ENCODE measurements at regions not wholly inside any gene's neighbourhood (a gene's known extent, or its start where the extent isn't known, plus 50 kb on each side); places are given as distances from the start of the nearest gene placed in this dataset.

DNA sequence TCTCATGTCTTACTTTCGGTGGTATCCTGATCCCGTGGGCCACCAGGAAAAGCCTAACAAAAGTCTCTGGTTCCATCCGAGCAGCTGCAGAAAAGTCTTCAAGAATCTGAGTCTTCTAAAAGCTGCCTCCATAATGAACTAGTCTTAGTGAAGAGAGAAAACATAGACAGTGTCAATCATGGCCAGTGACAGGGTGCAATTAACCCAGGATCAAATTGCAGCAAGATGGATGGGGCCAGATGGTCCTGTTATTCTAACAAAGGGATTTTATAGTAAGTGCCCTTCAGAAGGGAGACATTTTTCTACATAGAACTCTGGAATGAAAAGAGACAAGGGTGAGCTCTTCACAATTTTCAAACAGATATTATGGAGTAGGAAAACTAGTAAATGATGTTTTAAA, 281.6 kb upstream of the ZFP64 start:
- DNase-seq: no peak

DNA sequence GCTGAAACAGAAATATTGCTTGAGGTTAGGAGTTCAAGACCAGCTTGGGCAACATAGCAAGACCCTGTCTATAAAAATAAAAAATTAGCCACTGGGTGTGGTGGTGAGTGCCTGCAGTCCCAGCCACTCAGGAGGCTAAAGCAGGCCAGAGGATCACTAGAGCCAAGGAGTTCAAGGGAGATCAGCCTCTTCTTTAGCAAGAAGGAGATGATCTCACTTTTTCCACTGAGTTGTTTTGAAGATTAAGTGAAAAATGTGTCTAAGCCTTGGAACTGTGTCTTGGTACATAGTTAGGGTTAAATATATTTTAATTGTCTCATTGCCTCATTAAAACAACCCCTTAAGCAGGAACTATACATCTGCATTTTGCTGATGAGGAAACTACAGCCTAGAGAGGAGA, 279.0 kb upstream of the ZFP64 start:
- DNase-seq: no peak

DNA sequence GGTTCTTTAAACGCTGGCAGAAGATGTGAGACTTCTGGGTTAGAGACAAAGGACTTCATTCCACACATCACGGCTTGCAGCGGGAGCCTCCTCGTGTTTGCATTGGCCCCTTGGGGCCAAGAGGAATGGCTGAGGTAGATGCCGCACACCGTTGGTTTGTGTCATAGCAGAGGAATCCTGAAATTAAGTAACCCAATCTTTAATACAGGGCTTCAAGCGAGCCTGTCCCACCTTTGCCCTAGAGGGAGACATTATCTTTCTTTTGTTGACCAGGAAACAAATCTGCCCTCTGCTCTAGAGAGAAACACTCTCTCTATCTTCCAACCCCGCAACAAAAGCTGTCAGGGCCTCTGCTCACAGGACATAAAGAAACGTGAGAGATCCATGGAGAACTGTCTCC, 277.5 kb upstream of the ZFP64 start:
- DNase-seq: no peak

DNA sequence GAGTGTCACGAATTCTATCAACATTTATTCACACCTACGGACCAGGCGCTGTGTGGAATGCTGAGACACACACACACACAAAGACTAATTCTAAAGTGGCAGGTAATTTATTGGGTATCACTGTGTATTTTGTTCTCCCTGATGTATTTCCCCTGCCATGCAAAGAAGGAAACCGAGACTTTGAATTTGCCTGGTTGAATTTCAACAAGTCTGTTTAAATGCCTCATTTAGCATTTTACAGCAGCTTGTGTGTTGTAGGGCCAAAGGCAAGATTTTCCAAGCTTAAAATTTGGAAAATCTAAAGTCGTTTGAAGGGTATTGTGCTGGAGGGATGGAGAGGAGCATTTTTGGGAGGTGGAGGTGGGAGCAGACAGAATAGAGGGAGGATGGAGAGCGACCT, 274.4 kb upstream of the ZFP64 start:
- DNase-seq: no peak

DNA sequence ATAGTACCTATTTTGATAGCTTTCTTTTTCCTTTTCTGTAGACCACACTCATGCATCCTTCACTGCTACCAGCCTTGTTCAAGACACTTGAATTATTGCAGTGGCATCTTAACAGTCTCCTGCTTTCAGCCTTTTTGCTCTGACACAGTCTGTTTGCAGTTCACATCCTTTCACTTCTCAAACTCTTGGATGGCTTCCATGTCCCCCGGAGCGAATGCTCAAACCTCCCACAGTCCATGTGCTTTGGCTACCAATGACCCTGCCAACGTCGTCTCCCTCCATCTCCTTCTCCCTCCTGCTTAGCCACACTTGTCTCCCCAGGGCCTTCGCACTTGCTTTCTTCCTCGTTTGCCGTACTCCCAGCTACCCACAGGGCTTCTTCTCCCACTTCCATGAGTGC, 270.0 kb upstream of the ZFP64 start:
- DNase-seq: no peak

DNA sequence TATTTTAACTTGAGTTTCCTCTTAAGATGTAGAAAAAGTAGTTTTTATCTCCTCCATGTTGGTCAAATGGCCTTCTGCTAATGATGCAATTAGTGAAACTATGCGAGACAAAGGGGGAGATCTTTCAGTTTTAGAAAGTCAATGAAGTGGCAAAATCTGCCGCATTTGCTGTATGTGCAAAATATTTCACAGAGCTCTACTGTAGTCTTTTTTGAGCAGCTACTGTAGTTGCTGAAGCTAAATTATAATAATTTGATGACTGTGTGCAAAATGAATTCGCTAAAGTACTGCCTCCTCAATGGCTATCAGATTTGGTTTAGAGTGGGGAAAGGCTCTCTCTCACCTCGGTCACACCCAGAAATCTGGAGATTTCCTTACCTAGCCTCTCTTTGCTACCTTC, 267.6 kb upstream of the ZFP64 start:
- no peak for DNase-seq

DNA sequence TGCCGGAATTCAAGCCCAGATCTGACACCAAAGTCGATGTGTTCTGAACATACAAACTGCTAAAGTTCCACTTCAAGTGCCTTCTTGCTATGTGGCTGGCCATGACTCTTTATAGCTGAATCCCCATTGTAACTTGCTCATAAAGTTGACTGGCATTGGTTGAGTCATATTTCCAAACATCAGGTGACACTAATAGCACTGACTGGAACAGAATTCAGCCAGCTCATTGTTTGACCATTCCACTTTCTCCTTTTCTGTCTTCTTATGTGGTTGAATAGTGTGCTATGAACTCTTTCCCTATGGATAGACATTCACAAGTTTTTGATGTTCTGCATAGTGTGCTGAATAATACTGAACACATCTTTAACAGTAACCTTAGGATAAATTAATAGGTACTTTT, 266.2 kb upstream of the ZFP64 start:
- DNase-seq: no peak

DNA sequence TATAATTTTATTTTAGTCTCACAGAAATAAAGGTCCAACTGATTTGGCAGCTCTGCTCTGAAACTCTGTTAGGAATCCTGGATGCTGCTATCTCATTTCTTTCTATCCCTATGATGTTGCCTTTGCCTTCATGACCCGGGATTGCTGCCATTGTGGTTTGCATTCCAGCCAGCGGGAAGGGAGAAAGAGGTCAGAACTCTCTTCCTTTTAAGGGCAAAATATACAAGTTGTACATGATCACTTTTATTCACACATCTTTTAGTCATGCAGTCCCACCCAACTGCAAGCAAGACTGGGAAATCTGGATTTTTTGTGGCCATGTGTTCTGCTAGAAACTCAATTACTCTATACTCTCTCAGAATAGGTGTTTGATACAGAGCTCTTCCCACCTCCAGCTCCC, 263.1 kb upstream of the ZFP64 start:
- DNase-seq: no peak

DNA sequence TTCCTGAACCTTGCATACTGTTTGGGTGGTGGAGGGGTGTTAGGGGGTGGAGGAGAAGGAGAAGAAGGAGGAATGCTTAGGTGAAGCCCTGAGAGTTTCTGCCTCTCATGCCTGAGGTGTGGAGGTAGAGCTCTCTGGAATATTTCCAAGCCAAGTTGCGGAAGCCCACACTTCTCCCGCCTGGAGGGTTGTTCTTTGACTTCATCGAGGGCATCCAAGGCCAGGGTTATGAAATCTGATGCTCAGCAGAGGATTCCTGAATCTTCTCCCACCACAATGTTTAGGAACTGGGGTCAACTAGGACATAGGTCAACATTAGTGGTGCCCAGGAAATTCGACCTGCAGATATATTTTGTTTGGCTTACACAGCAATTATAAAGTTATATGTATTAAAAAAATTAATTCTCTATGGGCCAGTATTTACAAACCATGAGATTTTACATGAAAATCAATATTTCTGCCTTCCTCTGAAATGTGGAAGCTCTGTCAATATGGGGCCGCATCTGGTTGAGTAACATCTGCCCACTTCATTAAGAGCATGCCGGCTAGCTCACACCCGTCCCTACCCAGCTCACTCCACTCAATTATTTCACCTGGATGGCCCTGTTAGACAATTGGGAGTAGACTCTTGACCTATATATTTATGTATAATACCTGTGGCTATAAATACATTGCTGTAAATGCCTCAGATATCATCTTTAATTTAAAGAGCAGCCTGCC, 257.1 kb upstream of the ZFP64 start:
- DNase-seq: no peak

DNA sequence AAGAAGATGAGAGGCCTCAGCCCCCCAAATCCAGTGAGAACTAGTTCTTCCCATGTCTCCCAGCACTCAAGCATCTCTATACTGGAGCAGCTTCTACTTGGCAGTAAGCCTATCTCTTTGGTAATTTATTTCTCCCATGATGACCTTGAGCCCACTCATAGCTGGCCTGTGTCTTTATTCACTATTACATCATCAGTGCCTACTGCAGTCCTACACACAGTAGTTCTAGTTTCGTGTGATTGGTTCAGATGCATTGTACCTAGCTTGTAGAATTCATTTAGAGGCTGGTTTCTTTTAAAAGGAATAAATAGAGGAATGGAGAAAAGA, 255.6 kb upstream of the ZFP64 start:
- DNase-seq: no peak

DNA sequence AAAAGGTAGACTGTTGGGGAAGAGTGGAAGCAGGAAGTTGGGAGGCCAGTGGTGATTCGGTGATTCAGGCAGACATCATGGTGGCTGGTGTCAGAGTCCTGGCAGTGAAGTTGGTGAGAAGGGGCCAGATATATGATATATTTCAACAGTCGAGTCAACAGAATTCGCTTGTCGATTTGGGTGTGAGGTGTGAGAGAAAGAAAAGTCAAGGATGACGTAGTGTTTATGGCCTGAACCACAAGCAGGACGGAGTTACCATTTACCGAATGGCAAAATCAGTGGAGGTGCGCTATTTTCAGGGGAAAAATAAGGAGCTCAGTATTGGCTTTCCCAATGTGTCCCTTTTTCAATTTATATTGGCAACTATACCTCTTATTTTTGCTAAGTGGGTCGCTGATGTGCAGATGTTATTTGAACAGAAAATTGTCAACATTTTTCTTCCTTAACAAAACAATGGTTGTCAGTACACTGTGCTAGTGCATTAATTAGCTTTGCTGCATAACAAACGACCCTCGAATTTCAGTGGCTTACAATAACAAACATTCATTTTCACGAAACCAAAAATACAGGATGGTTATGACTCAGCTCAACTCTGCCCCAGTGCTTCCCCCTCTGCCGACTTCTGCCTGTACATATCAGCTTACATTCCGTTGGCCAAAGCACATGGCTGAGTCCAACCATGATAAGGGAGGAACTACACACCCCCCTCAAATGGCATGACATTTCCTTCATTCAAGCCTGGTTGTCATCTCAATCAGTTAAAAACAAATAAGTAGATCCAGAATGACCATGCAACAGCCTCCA, 255.0 kb upstream of the ZFP64 start:
- no peak for DNase-seq

DNA sequence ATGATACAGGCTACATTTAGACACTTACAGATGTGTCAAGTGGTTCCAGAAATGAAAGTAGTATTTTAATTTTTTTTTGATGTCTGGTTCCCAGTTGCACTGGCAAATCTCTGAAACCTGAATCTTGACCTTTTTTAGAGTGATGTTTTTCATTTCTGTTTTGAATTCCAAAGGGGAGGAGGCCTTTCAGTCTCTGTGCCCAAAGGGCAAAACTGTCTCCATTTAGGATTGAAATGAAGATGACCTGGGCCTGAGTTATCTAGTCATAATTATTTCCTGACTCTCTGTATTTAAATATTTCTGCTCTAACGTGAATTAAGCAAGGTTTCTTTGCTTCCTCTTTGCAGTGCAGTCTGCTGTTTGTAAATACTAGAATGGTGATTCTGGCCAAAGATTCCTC, 252.9 kb upstream of the ZFP64 start:
- no peak for DNase-seq

DNA sequence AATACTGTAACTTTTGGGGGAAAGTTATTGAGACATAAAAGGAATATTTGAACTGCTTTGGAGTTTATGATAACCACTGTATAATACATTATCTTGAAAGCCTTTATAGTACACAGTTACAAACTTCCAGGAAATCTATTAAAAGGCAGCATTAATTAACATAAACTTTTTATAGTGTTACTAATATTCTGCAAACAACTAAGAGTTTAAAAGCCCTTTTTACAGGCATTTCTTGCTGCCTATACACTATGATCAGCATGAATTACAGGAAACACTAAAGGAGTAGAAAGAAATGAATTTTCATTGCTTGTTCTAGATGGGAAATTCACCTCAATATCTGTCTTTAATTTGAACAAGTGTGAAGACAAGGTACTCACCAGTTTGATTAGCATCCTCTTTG, 252.3 kb upstream of the ZFP64 start:
- DNase-seq: no peak

DNA sequence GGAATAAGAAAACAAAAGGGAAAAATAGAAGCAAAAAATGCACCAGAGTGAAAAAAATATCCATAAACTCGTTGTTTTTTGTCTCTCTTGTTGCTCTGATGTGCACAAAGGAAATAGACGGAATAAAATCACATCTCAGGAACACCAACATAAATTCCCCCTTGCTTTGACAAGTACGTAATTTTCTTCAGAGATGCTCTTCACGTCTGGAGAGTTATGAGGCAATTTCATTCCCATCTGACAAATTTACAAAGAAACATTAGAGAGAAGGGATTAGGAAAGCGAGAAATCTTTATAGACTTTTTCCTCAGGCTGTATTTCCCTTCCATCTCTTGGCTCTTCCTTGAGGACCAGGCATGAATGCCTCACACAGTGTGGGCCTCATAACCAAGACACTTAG, 250.1 kb upstream of the ZFP64 start:
- no peak for DNase-seq

DNA sequence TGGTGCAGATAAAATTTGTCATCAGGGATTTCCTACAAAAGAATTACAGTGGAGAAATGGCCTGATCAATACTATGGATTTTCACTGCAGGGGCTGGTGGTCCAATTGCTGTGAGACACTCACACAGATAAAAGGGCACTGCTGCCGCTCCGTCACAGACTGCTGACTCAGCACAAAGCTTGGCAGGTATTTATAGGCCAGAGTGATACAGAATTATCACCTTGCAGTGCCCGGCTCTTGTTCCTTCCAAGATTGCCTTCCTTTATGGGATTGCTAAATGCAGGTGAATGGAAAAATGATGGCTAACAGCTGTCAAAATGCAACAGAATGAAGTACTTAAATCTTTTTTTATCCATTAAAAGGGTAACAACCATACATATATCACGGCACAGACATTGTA, 247.8 kb upstream of the ZFP64 start:
- no peak for DNase-seq

DNA sequence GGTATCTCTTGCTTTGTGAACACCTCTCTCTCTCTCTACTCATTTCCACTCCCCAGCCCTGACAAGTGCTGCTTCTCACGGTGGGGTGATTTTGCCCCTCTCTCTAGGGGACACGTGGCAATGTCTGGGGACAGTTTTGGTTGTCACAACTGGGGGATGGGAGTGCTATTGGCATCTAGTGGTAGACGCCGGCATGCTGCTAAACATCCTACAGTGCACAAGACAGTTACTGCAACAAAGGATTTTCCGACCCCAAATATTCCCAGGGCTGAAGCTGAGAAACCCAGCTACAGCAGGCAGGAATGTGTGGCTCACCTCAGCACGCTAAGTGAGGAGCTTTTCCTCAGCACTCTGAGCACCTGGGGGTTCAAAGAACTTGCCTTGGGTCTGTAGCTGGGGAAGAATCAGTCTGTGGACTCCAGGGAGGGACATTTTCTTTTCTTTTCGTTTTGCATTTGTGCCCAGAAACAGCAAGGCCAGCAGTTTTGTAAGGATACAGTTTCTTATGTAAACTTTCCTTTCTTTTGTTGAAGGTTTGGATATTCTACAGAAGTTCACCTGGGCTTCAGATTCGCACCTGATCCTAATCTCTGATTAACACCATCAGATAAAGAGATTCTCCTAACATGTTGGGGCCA, 246.9 kb upstream of the ZFP64 start:
- peak in 2 of 5 experiments; percentile 9 to 82 for DNase-seq

DNA sequence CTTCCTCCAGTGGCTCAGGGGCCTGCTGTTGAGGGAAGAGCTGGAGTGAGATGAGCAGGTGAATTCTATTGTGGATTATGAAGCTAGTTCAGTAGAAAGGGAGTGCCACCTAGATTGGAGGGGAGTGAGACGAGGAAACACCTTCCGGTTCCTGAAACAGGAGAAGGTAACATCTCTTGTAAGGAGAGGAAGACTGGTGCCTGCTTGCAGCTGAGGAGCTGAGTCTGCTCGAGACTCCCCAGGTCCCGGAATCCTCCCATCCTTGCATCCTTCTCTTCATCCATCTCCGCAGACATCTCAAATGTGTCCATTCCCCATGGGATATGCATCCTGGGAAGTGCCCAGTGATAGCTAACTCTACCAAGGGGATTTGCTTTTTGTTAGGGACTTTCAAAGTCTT, 242.9 kb upstream of the ZFP64 start:
- no peak for DNase-seq

DNA sequence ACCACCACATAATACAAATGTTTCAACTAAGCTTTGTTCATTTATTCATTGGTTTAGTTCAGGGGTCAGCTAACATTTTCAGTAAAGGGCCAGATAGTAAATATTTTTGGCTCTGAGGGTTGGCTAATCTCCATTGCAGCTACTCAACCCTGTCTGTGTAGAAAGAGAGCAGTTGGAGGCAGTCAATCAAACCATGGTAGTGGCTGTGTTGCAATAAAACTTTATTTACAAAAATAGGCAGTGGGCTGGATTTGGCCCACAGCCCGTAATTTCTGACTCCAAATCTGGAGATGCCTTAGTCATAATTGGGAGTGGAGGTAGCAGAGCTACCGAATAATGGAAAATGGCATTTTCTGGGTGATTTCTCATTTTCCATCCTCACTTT, 242.5 kb upstream of the ZFP64 start:
- no peak for DNase-seq

DNA sequence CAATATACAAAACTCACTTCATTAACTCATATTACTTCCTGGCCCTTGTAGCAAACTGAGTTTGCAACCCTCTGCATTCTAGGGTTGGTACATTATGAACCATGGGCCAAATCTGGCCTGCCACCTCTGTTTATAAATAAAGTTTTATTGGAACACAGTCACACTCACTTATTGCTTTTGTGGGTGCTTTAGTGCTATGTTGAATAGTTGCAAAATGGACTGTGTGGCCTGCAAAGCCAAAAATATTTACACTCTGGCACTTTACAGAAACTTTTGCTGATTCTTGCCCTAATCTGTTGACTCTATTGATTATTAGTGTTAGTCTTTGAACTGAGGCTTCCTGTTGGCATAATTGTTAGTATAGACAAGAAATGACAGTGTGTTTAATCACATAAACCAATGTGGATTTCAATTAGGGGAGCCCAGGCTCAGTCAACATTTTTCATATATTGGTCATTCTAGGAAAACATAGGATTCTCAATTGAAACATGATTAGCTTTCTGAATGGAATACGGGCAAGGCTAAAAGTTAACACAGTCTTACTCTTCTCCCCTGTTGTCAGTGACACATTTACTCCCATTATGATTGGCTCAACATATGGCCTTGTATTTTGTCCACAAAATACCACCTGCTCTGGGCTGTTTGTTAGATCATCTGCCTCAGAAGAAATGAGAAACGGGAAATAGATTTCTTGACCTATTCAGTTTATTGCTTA, 241.9 kb upstream of the ZFP64 start:
- no peak for DNase-seq

DNA sequence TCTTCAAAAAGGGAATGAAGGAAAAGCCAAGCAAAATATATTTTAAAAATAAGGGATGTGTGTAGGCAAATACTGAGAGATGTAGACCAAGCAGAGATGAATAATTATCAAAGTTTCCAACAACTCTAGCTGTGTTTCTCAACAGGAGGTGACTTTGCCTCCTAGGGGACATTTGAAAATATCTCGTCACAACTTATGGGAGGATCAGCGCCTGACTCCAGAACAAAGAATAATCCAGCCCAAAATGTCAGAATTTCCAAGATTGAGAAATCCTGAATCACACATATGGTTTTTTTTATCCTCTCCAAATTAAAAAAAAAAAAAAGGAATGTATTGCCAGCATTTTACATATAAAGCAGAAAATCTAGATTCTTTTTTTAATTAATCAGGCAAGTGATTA, 241.2 kb upstream of the ZFP64 start:
- no peak for DNase-seq

DNA sequence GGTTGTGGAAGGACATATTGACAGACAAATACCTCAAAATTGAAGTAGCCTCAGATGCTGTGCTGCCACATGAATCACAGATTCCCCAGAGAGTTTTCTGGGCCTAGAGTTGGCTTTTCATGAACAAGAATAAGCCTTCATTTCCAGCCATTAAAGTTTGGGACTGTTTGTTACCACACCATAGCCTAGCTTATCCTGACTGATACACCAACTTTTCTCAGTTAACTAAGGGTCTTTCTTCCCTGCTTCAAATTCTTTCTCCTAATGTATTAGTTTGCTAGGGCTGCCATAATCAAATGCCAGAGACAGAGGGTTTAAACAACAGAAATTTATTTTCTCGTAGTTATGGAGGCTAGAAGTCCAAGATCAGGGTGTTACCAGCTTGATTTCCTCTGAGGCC, 237.4 kb upstream of the ZFP64 start:
- DNase-seq: no peak

DNA sequence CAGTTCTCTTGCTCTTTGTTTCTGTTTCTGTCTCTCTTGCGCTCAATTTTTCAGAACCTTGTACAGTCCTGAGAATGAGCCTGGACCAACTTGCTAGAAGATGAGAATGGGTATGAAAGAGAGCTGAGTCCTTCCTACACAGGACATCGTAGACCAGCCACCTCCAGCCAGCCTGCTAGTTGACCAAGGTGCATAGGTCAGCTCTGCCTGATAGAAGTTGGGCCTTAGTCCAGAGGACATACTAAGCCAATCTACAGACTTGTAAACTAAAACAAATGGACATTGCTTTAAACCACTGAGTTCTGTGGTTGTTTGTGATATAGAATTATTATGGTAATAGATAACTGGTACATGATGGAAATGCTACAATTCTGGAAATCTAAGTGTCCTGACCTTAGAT, 236.4 kb upstream of the ZFP64 start:
- no peak for DNase-seq

DNA sequence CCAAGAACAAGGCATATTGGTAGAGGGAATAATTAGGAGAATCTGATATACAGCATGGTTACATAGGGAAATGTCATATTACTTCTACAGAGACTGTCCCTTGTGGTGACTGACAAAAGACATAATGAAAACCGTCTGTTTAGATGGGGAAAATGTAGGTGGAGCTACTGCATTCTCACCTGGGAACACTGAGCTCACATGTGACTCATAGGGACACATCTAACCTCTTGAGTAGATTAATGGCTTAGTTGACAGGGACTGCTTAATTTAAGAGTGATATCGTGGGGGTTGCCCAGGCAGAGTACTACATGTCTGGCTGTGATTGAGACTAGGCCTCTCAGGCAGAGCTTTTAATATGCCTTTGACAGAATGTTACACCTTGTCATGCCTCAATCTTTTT, 235.3 kb upstream of the ZFP64 start:
- DNase-seq: no peak

DNA sequence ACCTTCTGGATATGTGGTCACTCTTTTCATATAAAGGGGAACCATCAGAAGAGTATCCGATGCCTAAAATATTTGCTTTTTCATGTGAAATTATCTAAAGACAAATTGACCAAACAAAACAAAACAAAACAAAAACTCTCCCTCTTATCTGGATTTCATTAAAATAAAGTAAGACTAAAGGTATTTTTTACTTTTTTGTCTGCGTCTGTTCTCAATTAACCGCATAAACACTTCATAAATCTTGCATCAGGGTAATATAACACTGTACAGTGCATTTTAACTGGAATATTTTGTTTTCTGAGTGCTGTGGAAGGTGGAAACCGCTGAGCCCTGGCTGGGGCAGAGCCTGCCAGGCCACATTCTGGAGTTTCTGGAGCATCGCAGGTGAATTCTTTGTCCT, 234.1 kb upstream of the ZFP64 start:
- no peak for DNase-seq

Measured in T-helper 2 cell (primary cell).